ENCODE measurements at regions not wholly inside any gene's neighbourhood (a gene's known extent, or its start where the extent isn't known, plus 50 kb on each side); places are given as distances from the start of the nearest gene placed in this dataset.

- no peak for DNase-seq
Measured at GRCh38 chr6:45737331-45738056, 278.2 kb downstream of the CLIC5 start.

GRCh38 chr6:45736134-45736533 lies 279.5 kb downstream of the CLIC5 start:
- DNase-seq: no peak

DNA sequence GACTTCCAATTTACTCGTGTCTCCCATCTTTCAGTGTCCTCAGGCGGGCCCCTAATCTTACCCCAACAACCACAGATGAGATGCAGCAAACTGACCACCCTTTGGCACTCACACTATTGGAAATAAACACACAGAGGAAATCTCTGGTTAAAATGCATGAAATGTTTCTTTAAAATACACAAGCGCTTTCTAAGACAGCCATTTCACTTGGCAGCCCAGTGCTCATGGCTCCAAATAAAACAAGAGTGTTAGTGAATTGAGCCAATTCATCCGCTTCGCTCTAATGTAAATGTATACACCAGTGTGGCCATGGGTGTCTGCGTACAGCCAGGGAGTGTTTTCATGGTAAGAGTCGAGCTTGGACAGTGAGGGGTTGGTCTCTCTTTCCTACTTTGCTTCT lies 282.9 kb downstream of the CLIC5 start:
- no peak for DNase-seq

- no peak for DNase-seq
Measured at GRCh38 chr6:45730232-45730631, 285.4 kb downstream of the CLIC5 start.

DNA sequence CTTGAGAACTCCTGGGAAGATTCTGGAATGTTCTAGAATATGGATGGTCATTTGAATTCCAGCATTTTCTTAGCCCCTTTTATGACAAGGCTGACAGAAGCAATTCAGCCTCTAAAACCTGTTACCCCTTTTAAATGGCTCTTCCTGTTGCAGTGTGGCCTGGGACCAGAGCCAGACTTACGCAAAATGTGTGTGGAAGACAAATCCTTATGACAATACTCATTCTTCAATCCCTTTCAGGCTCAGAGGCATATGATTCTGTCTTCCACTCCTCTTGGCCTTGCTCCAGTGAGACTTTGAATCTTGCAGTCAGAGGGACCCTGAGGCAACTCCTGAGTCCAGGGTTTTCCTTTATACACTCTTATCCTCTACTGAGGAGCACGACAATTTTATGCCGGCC lies 287.0 kb downstream of the CLIC5 start:
- DNase-seq: no peak

GRCh38 chr6:45727819-45728449 lies 287.7 kb downstream of the CLIC5 start:
- DNase-seq: no peak

DNA sequence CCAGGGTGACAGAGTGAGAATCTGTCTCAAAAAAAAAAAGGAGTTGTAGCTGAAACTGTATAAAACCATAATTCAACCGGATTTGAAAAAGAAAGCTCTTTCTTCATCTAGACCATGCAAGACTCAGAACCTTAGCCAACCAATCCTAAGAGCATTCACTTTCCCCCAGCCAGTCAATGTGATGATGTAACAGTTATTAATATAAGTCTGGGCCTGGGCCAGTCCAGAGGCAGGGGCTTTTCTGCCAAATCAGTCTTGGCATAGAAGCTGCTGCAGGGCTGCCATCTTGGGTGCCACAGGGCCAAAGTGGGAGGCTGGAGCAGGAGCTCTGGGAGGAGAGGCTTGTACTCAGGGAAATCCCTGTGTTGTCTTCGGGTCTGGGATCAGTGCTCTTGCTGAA lies 288.4 kb downstream of the CLIC5 start:
- DNase-seq: no peak

DNA sequence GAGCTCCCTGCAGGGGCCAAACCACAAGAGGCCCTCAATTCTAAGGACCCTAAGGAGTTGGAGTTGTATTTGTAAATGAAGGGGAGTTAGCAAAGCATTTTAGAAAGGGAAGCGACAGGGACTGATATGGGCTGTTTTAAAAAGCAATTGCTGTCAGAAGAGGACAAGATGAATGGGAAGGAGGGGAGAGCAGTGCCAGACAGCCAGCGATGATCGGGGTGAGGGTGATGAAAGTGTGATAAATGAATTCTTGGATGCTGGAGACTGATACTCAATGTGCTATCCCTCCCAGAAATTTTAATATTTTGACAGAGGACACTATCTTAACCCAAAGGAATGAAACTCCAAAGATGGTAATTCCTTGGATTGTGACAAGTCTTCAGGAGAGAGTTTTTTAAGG lies 289.2 kb downstream of the CLIC5 start:
- DNase-seq: no peak

DNA sequence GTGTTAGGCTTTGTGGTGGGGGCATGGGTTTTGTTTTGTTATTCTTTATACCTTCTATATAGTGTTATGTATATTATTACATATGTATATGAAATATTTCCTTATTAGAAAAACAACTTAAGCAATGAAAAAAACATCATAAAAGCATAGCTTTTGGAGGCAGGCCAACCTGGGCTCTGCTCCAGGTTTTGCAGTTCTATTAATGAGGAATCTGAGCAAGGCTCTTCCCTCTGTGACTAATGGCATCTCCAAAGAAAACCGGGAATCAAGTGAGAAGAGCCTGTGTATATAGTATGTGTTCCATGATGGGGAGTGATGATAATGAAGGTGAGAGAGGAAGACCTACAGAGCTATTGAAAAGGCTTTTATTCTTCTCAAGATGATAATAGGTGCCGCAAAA lies 291.1 kb downstream of the CLIC5 start:
- no peak for DNase-seq

DNA sequence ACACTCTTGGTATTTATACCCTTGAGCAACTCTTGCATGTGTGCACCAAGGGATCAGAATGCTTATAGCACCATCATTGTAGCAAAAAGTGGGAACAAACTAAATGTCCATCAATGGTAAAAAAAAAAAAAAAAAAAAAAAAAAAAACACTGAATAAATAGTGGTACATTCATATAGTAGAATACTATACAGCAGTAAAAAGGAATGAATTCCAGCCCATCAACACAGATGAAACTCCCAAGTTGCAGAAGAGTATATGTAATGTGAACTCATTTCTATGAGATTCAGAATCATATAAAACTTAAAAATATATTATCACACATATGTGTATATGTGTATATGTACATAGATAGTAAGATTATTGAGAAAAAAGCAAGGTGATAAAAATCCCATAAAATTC lies 291.6 kb downstream of the CLIC5 start:
- no peak for DNase-seq

DNA sequence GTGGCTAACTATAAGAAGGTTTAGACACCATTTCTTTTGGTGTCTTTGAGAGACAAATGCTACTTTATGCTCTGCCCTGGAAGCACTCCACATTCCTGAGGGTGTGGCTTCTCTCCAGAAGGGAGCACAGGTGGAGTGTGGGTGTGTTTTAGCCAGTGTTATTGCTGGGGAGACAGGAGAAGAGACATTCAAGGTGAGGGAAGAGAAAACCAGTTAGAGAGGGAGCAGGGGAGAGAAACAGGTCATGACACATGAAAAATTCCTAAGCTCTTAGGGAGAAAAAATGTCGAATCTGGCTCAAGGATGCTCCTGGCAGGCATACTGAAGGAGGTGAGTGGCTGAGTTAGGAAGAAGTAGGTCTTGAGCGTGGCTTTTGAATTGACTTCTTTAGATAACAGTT lies 292.8 kb downstream of the CLIC5 start:
- DNase-seq: no peak

DNA sequence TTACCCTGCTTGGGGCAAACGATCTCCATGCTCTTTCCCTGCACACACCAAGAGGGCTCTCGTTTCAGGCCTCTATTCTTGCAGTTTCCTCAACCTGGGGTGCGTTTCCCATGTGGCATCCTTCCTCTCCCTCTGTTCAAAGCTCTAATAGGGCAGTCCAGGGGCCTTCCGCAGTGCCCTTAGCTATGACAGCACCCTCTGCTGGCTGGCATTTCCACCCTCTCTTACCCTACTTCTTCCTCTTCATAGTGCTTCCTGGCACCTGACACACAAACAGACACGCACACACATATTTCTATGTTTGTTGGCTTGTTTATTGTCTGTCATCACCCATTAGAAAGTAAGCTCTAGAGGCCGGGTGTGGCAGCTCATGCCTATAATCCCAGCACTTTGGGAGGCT lies 294.0 kb downstream of the CLIC5 start:
- DNase-seq: no peak

DNA sequence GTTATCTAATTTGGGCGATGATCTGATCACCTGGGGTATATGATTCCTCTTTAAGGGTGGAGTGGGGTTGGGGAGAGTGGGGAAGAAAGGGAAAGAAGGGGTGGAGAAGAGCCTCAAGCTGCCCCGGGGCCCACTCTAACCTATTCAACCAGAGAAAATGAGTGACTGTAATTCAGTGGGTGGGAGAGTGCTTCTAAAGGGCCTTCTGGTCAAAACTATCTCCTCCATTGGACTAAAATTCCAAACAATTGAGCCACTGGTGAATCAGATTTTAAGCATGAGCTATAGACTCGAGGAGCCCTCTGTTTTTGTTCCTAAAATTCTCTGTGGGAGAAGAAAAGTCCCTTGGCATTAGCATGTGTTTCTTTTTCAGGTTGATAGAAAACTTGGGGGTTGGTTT lies 296.8 kb downstream of the CLIC5 start:
- DNase-seq: no peak

DNA sequence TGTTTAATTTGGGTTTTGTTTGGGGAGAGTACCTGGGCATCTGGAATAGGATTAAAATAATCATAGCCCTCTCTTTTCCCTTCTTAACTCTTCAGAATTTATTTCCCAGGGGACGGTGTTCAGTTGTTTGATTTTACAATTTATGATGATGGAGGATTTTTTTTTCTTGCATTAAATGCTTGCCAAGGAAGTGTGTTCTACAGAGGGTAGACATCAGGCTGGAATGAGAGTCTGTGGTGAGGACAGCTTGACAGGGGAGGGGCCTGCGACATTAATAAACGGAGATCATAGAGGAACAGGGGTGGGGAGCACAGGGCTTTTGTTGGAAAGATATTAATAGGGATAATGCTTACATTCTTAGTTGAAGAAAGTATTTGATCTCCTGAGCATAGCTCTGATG lies 297.5 kb downstream of the CLIC5 start:
- no peak for DNase-seq

DNA sequence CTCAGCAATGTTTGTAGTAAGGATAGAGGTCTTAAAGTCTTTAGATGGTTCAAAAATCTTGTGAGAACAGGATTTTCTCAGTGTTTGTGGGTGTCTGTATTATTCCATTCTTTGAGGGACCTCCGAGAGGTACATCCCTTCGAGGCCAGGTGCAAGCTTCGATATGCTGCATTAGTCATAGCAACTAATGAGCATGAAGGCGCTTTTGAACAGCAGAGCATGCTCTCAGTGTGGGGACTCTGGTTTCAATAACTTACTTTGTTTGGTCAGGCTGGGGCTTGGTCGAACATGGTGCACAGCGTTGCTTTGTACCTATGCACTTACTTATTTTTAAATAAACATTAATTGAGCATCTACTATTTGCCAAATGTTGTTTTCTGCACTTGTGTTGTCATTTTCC lies 297.9 kb downstream of the CLIC5 start:
- DNase-seq: no peak

DNA sequence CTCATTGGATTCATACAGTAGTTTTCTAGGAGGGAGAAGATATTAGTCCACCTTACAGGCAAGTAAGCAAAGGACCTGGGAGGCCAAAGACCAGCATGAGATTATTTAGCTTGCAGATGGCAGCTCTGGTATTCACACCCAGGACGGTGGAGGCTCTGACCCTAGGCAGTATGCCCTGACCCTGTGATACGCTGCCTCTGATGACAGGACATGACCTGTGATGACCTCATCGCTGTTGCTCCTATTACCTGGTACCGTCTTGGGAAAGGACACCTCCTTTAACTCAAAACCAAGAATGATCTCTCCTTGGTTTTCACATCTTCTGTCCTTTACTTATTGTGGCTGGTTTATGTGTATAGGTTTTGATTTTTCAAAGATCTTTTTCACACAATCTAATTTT lies 298.6 kb downstream of the CLIC5 start:
- no peak for DNase-seq

- DNase-seq: no peak
Measured at GRCh38 chr6:45715508-45715803, 300.2 kb downstream of the CLIC5 start.

DNA sequence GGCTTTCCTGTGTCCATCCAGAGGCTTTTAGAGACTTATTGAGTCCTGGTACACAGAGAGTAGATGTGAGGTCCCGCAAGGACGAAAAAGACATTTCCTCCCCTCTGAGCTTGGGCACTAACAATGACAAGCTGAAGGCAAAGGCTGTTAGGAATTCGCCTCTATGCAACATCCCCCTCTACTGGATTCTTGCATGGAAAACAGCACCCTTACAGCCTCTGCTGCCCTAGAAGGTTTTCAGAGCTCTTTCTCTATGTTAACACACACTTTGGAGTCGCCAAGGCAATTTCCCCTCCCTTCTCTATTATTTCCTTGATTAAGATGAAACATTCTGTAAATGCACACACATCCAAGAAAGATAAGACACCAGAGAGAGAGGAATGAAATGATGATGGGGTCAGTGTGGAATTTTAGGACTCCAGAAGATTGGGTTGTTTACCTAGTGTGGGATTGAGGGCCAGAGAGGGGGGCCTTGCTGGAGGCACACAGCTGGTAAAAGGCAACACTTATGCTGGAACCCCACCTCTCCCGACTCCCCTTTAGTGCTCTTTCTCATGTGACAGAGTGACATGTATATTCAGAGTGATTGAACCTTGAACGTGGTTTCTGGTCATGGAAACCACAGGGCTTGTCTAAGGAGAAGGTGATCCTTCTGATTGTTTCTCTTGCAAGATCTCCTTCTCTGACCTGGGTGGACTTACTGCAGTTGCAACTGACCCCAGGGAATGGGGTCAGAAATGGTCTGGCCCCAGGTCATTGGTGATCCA lies 300.7 kb downstream of the CLIC5 start:
- DNase-seq: peak; percentile 24

DNA sequence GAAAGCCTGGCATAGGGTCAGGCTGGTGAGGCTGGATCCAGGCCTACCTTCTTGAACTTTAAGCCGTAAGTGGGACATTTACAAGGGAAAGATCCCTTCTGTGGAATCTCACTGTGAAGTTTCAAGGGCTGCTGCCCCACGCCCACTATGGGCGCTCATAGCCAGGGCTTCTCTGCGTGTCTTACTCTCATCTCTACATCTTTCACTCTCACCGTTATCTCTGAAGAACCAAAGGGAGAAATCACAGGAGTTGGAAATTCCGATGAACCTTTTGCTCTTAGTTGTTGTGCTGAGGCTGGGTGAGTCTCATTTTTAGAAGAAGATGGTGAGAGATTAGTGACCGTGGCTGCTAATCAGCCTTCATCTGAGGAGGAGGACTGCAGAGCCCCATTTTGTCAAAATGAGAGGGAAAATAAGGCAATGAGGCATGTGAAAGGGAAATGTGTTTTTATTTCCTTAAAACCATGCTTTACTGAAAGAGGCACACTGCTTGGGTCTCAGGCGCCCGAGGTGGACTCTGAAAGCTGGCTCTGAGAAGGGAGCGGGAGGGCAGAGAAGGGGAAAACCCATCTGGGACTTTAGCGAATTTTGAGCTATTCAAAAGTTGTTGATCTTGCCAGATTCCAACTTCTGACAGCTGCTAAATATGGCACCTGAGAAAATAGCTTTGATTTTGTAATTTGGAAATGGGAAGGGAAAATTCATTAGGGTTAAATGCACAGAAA lies 301.5 kb downstream of the CLIC5 start:
- no peak for DNase-seq

Measured in activated T-cell treated with anti-CD3 and anti-CD28 coated beads, Interleukin-2, amount 50 U/mL, for 1 hour (primary cell).